SK-N-SH (cell line): ENCODE measurements at regions not wholly inside any gene's neighbourhood (a gene's known extent, or its start where the extent isn't known, plus 50 kb on each side); places are given as distances from the start of the nearest gene placed in this dataset.

Experiments used
- CTCF ChIP-seq: fragments of 200-600 bp; sonication (generic); IDR thresholded peaks from 2 replicates; pipeline ENCODE4 v1.6.1; 2017; ENCODE audit warnings: antibody characterized with exemption, mild to moderate bottlenecking, moderate library complexity
- JUND ChIP-seq: IDR thresholded peaks from 2 replicates; pipeline ENCODE4 v1.4.0; 2012
- POLR2AphosphoS5 ChIP-seq: IDR thresholded peaks from 2 replicates; pipeline ENCODE4 v1.6.1; 2012; ENCODE audit warnings: low read depth, low read length
- RAD21 ChIP-seq: IDR thresholded peaks from 2 replicates; pipeline ENCODE4 v1.6.1; 2012; ENCODE audit warnings: mild to moderate bottlenecking, low read length
- SMC3 ChIP-seq: IDR thresholded peaks from 2 replicates; pipeline ENCODE4 v1.6.1; 2012; ENCODE audit warnings: low read depth, low read length, improper control_type of control experiment
- TAF1 ChIP-seq: IDR thresholded peaks from 2 replicates; pipeline ENCODE4 v1.6.1; 2012; ENCODE audit warnings: low read depth, mild to moderate bottlenecking, low read length, moderate library complexity, borderline replicate concordance
- TF ChIP-seq, protein P1 (sequence below): fragments of 150-350 bp; IDR thresholded peaks from 2 replicates; pipeline ENCODE4 v1.6.1; 2016; ENCODE audit warnings: mild to moderate bottlenecking, low read depth, low read length

- no peak for TF ChIP-seq SMC3
- TF ChIP-seq CTCF: no peak
- TF ChIP-seq POLR2AphosphoS5: no peak
- no peak for TF ChIP-seq JUND
- TF ChIP-seq RAD21: no peak
- TF ChIP-seq, protein P1, sequence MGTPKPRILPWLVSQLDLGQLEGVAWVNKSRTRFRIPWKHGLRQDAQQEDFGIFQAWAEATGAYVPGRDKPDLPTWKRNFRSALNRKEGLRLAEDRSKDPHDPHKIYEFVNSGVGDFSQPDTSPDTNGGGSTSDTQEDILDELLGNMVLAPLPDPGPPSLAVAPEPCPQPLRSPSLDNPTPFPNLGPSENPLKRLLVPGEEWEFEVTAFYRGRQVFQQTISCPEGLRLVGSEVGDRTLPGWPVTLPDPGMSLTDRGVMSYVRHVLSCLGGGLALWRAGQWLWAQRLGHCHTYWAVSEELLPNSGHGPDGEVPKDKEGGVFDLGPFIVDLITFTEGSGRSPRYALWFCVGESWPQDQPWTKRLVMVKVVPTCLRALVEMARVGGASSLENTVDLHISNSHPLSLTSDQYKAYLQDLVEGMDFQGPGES: no peak
- no peak for TF ChIP-seq TAF1
Measured at GRCh38 chr4:33334416-33334815, 2614.2 kb downstream of the PCDH7 start.
